SH-SY5Y (cell line): ENCODE measurements at regions not wholly inside any gene's neighbourhood (a gene's known extent, or its start where the extent isn't known, plus 50 kb on each side); places are given as distances from the start of the nearest gene placed in this dataset.

Experiments used
- GATA2 ChIP-seq: IDR thresholded peaks from 2 replicates; pipeline ENCODE4 v1.6.1; 2011; ENCODE audit warnings: mild to moderate bottlenecking, low read depth, low read length
- GATA3 ChIP-seq: IDR thresholded peaks from 2 replicates; pipeline ENCODE4 v1.6.1; 2011; ENCODE audit warnings: low read depth, mild to moderate bottlenecking, low read length, moderate library complexity

GRCh38 chr6:12601881-12602280 is 114.7 kb upstream of the PHACTR1 start:
- TF ChIP-seq GATA2 (no peak), GATA3 (no peak)

GRCh38 chr6:12602342-12602741 is 114.2 kb upstream of the PHACTR1 start:
- no peak for TF ChIP-seq GATA3
- no peak for TF ChIP-seq GATA2

- TF ChIP-seq GATA3 (no peak), GATA2 (no peak)
These were observed 113.5 kb upstream of the PHACTR1 start for GRCh38 chr6:12602951-12603672.

GRCh38 chr6:12603673-12604049 is 112.9 kb upstream of the PHACTR1 start:
- TF ChIP-seq GATA2 (no peak), GATA3 (no peak)

GRCh38 chr6:12605888-12606345 is 110.7 kb upstream of the PHACTR1 start:
- TF ChIP-seq GATA2 (no peak), GATA3 (no peak)

- TF ChIP-seq GATA2, result no peak
- no peak for TF ChIP-seq GATA3
These were observed 110.0 kb upstream of the PHACTR1 start for GRCh38 chr6:12606616-12607015.

- TF ChIP-seq GATA2 (no peak), GATA3 (no peak)
These were observed 108.3 kb upstream of the PHACTR1 start for GRCh38 chr6:12608016-12608860.

- TF ChIP-seq GATA2, result no peak
- no peak for TF ChIP-seq GATA3
These were observed 107.7 kb upstream of the PHACTR1 start for GRCh38 chr6:12608874-12609273.

GRCh38 chr6:12609751-12610150 is 106.8 kb upstream of the PHACTR1 start:
- TF ChIP-seq GATA2 (no peak), GATA3 (no peak)

- no peak for TF ChIP-seq GATA2
- TF ChIP-seq GATA3, result no peak
These were observed 105.7 kb upstream of the PHACTR1 start for GRCh38 chr6:12610862-12611261.

- no peak for TF ChIP-seq GATA3
- TF ChIP-seq GATA2, result no peak
These were observed 102.8 kb upstream of the PHACTR1 start for GRCh38 chr6:12613811-12614210.

GRCh38 chr6:12614456-12614855 is 102.1 kb upstream of the PHACTR1 start:
- TF ChIP-seq GATA2 (no peak), GATA3 (no peak)

- no peak for TF ChIP-seq GATA2
- TF ChIP-seq GATA3, result no peak
These were observed 98.3 kb upstream of the PHACTR1 start for GRCh38 chr6:12618296-12618695.

- TF ChIP-seq GATA3 (no peak), GATA2 (no peak)
These were observed 94.8 kb upstream of the PHACTR1 start for GRCh38 chr6:12621754-12622153.

- TF ChIP-seq GATA3, result no peak
- no peak for TF ChIP-seq GATA2
These were observed 94.0 kb upstream of the PHACTR1 start for GRCh38 chr6:12622566-12622965.
